GM19372 (cell line): ENCODE measurements at regions not wholly inside any gene's neighbourhood (a gene's known extent, or its start where the extent isn't known, plus 50 kb on each side); places are given as distances from the start of the nearest gene placed in this dataset.

Experiments
- ATAC-seq: cut with Tn5 transposase; IDR thresholded peaks from one replicate; pipeline ENCODE4 v1.9.1; 2021; ENCODE audit warnings: mild to moderate bottlenecking, low read depth, moderate library complexity; ENCODE audit not compliant: unreplicated experiment

GRCh38 chr9:88784960-88785359, 206.3 kb upstream of the S1PR3 start:
- no peak for ATAC-seq

DNA sequence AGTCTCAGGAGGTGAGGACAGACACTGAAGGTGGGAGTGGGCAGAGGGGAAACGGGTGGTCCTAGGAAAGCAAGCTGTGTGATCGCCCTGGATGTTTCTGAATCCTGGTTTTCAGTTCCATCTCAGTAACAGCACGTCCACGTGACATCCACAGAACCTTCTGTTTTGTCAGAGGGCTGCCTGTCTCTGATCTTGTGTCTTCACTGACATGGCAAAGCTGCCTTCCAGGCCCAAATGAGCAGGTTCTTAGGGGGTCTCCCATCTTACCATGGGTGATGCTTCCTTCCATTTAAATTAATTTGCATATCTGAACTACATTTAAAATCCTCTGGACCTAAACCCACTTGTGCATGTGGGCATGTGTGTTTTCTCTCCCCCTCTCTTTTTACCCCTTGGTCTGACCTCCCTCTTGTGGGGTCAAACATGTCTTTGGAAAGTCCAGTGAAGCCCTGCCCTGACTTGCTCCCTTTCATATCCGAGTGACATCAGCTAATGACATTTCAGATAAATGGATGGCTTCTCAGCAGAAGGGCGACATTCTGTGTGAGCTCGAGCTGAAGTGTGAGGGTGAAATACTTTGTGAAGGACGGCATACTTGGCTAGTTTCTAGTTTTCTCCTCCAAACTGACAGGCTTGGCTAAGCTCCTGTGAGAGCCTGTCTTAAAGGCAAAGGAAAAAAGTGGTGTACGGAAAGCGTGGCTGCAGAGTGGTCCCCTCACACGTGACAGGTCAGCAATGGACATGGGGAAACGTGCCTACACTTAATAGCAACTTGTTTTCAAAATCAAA, 204.8 kb upstream of the S1PR3 start:
- no peak for ATAC-seq

DNA sequence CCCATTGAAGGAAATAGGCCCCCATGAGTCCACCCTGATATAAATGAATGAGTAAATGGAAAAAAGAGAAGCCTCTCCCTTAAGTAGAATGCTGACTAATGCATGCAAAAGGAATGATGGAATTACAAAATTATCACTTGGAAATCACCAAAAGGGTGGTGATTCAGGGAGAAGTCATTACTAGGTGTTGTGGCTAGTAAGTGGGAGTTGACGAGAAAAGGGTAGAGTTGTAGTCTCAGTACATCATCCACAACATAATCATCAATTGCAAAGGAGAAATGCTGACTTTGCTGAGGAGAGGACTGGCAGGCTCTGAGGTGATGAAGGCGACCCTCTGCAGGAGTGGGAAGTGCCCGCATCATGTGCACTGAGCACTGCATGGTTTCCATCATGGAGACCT, 201.5 kb upstream of the S1PR3 start:
- ATAC-seq: no peak

DNA sequence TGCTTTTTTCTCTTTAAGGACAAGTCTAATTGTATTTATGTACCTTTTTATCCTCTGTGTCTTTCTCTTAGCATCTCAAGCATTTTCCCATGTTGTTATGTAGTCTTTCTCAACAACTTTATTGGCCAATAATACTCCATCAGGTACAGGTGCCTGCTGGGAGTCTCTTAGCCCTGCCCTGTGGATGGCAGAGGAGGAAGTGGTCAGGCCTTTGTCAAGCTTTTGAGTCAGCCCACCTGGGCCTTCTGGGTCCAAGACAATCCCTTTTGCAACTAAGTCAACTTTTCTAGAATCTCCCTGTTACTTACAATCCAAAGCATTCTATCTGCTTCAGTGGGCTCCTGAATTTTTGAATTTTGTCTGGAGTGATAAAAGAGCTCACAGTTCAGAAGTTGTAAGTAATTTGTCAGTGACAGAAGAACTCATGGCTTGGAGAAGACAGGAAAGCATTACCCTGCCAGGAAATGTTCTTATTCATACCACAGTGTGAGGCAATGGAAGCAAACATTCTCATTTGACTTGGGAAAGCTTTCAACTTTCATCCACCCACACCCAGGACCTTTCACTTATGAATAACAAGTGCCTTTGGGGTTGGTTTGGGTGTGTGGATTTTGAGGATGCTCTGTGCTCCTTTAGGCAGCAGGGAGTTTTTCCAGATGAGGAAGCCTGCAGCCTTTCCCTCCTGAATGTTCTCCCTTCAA, 200.0 kb upstream of the S1PR3 start:
- ATAC-seq: no peak

DNA sequence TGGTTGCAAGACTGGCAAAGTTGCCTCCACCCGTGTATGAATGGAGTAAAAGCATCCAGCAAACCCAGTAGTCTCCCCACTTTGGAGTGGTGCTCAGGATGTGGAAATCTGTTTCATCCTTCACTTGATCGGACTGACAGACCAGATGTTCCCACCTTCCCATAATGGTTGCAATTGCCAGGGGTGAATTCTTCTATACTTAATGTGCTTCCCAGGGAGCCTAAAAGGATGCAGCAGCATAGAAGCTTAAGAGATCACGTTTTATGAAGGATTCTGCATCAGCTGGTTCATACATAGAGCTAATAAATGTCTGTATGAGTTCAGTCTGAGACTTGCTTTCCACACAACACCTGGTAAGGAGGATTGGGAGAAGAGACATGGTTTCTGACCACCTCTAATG, 198.8 kb upstream of the S1PR3 start:
- ATAC-seq: no peak

GRCh38 chr9:88794100-88794499, 197.2 kb upstream of the S1PR3 start:
- no peak for ATAC-seq

GRCh38 chr9:88796947-88797346, 194.3 kb upstream of the S1PR3 start:
- ATAC-seq: no peak

- ATAC-seq: no peak
These were observed 192.8 kb upstream of the S1PR3 start for GRCh38 chr9:88798476-88798875.

DNA sequence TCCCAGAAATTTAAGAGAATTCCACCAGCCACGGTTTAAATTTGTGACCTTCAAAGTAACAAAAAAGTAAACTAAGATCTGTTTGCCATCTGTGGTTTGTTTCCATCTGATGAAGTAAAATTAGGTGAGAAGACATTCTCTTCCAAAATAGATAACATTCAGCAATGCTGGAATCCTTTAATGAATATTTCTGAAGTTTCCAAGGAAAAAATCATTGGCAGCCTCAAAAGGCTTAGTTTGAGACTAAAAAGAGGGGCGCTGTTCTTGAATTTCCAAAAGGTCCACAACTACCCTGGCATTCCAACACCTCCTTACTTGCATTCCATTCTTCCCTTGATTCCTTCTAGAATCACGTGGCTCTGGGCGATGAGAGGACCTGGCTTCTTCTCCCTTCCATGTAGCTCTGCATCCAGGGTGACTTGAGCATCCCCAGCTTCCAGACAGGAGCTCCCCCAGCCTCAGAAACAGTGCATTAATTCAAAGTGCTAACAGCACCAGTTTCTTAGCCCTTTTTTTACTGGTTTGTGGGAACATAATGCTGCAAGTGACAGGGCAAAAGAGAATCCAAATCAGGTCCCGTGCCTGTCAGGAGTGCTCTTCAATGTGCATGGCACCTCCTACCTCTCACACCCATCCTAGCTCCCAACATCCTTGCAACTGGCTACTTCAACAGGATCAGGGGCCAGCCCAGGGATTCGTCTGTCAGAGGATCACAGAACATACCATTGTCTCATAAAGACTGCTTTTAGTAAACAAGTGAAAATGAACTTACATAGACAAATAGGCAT, 191.5 kb upstream of the S1PR3 start:
- no peak for ATAC-seq

DNA sequence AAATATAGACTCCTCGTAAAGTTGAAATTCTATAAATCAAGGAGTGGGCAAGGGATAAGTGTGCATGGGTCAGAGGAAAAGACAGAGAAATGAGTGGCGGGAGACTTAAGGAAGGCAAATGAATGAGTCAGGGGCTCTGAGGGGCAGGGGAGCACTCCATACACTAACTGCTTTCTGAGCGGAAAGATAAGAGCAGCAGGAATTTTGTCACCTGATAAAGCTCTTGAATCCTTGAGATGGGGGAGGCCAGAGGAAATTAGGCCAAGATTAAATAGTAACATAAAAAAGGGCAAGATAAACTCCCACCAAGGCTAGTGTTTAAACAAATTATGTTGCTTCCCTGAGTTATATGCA, 191.0 kb upstream of the S1PR3 start:
- no peak for ATAC-seq

DNA sequence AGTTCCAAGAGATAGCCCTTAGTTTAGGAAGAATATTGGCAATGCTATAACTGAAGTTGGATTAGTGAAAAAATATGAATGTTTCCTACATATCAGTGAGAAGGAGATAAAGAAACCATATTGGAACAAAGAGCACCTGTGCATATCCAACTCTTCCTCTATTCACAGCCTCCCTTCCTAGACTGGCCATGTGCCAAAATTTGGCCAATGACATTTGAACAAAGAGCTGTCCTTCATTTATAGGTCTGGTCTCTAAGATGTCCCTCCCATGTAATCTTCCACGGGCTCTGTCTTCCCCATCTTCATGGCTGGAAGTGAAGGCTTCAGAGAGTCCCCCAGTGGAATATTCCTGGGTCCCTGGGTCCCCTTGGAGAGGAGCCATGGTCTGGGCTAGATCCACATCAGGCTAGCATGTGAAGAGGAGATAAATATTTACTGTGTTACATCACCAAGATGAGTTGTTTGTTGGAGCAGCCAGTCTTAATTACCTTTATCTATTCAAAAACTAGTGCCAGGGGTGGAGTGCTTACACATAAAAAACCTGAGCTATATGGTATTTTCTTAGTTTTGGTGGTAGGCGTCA, 190.0 kb upstream of the S1PR3 start:
- no peak for ATAC-seq

GRCh38 chr9:88802533-88802932, 188.7 kb upstream of the S1PR3 start:
- ATAC-seq: no peak

DNA sequence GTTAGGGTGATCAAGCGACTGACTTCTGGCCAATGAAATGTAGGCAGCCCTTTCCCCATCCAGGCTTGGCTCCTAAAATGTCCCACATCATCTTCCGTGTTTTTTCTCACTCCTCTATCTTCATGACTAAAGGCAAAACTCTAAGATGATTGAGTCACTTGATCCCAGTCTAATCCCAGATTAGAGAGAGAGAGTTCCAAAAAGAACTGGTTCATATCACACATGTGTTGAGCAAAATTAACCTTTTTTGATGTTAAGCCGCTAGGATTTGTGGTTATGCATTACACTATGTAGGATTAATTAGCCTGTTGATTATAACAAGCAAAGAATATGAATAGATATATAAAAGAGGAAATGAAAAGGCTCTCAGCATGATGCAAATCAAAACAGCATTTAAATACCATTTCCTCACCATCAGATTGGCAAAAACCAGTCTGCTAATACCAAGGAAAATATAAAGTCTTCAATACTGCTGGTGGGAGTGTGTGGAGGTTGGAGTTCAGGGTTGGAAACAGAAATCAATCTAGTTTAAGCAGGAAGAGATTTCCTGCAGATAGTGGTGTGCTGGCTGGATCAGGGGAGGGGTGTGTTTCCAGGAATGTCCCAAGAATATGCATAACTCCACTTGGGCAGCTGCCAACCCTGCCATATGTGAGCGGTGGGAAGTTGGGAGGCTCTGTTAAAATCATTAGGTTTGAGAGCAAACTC, 187.6 kb upstream of the S1PR3 start:
- no peak for ATAC-seq

DNA sequence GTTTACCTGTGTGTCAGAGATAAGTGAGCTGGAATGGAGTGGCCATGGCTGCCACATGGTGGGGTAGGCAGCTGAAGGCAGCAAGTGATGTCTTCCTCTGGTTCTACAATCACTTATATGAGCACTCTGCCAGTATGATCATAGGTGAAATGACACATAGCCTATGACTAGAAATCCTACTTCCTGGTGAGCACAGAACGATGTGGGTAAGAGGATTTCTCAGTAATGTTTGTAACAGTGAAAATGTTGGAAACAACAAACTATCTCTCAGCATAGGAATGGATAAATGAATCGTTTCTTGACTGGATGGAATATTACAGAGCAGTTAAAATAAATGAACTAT, 187.0 kb upstream of the S1PR3 start:
- no peak for ATAC-seq

DNA sequence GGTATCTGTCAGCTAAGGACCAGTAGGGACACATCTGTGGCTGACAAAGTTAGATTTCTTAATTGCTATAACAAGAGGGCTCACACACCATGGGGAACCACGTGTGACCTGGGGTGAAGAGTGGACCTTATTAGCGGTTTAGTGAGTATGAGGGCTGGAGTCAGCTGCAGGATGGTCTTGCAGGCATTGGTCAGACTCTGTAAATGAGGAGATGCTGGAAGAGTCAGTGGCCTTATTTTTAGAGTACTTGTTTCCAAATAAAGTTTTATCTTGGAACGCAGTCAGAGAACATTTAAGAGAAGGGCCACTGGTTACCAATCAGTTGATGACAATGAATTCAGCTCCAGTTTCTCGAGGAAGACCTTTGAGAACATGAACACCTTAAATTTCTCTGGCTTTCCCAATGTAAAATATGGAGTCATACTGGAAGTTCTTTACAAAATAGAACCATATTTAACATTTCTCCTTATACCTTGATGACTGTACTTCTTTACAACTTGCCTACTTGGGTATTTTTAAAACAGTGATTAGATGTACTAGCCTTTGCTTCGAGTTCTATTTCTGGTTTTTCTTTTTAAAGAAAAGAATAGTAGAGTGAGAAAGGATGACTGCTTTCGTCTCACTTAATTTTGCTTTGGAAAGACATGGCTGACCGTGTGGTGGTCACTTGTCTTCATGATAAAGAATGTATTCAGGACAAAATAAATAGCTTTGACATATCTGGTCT, 185.9 kb upstream of the S1PR3 start:
- ATAC-seq: no peak

DNA sequence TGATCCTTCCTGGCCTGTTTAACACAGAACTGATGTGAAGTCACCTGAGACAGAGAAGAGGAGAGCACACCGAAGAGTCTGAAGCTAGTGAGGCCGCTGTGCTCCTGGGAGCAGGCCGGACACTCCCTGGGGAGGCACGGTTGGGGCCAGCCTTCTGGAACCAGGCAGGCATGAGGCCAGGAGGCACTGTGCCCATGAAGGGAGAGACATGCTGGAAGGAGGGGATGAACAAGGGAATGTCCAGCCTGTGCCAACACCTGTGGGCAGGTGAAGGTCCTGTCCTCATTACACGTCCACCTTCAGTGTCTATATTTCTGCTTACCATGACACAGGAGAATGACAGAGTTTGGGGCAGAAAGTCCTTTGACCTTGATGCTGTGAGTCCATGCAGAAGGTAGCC, 183.8 kb upstream of the S1PR3 start:
- ATAC-seq: no peak

GRCh38 chr9:88808019-88808656, 183.1 kb upstream of the S1PR3 start:
- no peak for ATAC-seq

GRCh38 chr9:88808761-88809354, 182.4 kb upstream of the S1PR3 start:
- no peak for ATAC-seq
